Activated CD8-positive, alpha-beta memory T cell treated with anti-CD3 and anti-CD28 coated beads for 24 hours (primary cell): ENCODE measurements at regions not wholly inside any gene's neighbourhood (a gene's known extent, or its start where the extent isn't known, plus 50 kb on each side); places are given as distances from the start of the nearest gene placed in this dataset.
"Not testable (repeated sequence)": the region's sequence is repeated elsewhere in the genome, so short reads cannot be mapped to it uniquely, and the experiment has no call there.

Source experiments
- DNase-seq: peaks from one replicate; pipeline ENCODE4 v3.0.0-alpha.2; 2020

- peak; percentile 93 for DNase-seq
These were observed 110.0 kb upstream of the LPCAT1 start for GRCh38 chr5:1633605-1634336.

GRCh38 chr5:1631004-1631403 is 107.2 kb upstream of the LPCAT1 start:
- not testable (repeated sequence) for DNase-seq

- not testable (repeated sequence) for DNase-seq
These were observed 102.6 kb upstream of the LPCAT1 start for GRCh38 chr5:1626397-1626796.

GRCh38 chr5:1619531-1619930 is 95.8 kb upstream of the LPCAT1 start:
- not testable (repeated sequence) for DNase-seq

GRCh38 chr5:1618296-1618865 is 94.6 kb upstream of the LPCAT1 start:
- not testable (repeated sequence) for DNase-seq

GRCh38 chr5:1617236-1617755 is 93.5 kb upstream of the LPCAT1 start:
- not testable (repeated sequence) for DNase-seq

GRCh38 chr5:1613515-1613914 is 89.8 kb upstream of the LPCAT1 start:
- not testable (repeated sequence) for DNase-seq

GRCh38 chr5:1610526-1610925 is 86.8 kb upstream of the LPCAT1 start:
- DNase-seq = not testable (repeated sequence)

GRCh38 chr5:1609111-1609510 is 85.4 kb upstream of the LPCAT1 start:
- DNase-seq = not testable (repeated sequence)

- DNase-seq = not testable (repeated sequence)
These were observed 84.6 kb upstream of the LPCAT1 start for GRCh38 chr5:1608336-1608735.

GRCh38 chr5:1606951-1607350 is 83.2 kb upstream of the LPCAT1 start:
- not testable (repeated sequence) for DNase-seq

- DNase-seq = not testable (repeated sequence)
These were observed 80.2 kb upstream of the LPCAT1 start for GRCh38 chr5:1603916-1604315.

- DNase-seq = not testable (repeated sequence)
These were observed 77.8 kb upstream of the LPCAT1 start for GRCh38 chr5:1601565-1601964.

GRCh38 chr5:1598950-1599737 is 75.4 kb upstream of the LPCAT1 start:
- not testable (repeated sequence) for DNase-seq

GRCh38 chr5:1597093-1597473 is 73.3 kb upstream of the LPCAT1 start:
- DNase-seq = not testable (repeated sequence)

- not testable (repeated sequence) for DNase-seq
These were observed 72.8 kb upstream of the LPCAT1 start for GRCh38 chr5:1596462-1597092.

GRCh38 chr5:1594357-1595106 is 70.8 kb upstream of the LPCAT1 start:
- DNase-seq = peak; percentile 94

- DNase-seq = no peak
These were observed 70.2 kb upstream of the LPCAT1 start for GRCh38 chr5:1593903-1594356.

- not testable (repeated sequence) for DNase-seq
These were observed 64.4 kb upstream of the LPCAT1 start for GRCh38 chr5:1588071-1588694.

GRCh38 chr5:1583081-1583875 is 59.5 kb upstream of the LPCAT1 start:
- not testable (repeated sequence) for DNase-seq

GRCh38 chr5:1579389-1579788 is 55.6 kb upstream of the LPCAT1 start:
- not testable (repeated sequence) for DNase-seq
